ENCODE measurements at regions not wholly inside any gene's neighbourhood (a gene's known extent, or its start where the extent isn't known, plus 50 kb on each side); places are given as distances from the start of the nearest gene placed in this dataset.

DNA sequence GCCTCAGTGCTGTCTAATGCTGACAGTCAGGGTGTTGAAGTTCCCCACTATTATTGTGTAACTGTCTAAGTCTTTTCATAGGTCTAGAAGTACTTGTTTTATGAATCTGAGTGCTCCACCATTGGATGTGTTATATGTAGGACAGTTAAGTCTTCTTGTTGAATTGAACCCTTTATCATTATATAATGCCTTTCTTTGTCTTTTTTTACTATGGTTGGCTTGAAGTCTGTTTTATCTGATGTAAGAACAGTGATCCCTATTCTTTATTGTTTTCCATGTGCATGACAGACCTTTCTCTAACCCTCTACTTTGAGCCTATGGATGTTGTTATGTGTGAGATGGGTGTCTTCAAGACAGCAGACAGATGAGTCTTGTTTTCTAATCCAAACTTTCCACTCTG lies 107.8 kb upstream of the C11orf58 start:
- no peaks in the 10 kb centered on the region for H3K79me2 ChIP-seq (ENCODE audit: insufficient read depth, low read depth)
- no peaks in the 10 kb centered on the region for H3K4me1 ChIP-seq (ENCODE audit: low read depth, poor library complexity, severe bottlenecking)
- H2AFZ ChIP-seq (ENCODE audit: low read depth), result no peak overlapping the region
- H3K36me3 ChIP-seq (ENCODE audit: insufficient read depth), result no peaks in the 10 kb centered on the region
- H3K9ac ChIP-seq, result no peak overlapping the region
- H3K4me2 ChIP-seq, result no peak overlapping the region
- no peak overlapping the region for H3K27ac ChIP-seq
- TF ChIP-seq, protein P1, sequence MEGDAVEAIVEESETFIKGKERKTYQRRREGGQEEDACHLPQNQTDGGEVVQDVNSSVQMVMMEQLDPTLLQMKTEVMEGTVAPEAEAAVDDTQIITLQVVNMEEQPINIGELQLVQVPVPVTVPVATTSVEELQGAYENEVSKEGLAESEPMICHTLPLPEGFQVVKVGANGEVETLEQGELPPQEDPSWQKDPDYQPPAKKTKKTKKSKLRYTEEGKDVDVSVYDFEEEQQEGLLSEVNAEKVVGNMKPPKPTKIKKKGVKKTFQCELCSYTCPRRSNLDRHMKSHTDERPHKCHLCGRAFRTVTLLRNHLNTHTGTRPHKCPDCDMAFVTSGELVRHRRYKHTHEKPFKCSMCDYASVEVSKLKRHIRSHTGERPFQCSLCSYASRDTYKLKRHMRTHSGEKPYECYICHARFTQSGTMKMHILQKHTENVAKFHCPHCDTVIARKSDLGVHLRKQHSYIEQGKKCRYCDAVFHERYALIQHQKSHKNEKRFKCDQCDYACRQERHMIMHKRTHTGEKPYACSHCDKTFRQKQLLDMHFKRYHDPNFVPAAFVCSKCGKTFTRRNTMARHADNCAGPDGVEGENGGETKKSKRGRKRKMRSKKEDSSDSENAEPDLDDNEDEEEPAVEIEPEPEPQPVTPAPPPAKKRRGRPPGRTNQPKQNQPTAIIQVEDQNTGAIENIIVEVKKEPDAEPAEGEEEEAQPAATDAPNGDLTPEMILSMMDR (conservative IDR thresholded peaks at IDR 0.05; ENCODE audit: low read depth, low read length), result no peak
- H3K4me3 ChIP-seq (IDR thresholded peaks at IDR 0.05; ENCODE audit: insufficient read depth, low read depth, low read length), result no peak overlapping the region
- H4K20me1 ChIP-seq (ENCODE audit: insufficient read depth), result no peaks in the 10 kb centered on the region
- no peaks in the 10 kb centered on the region for H3K27me3 ChIP-seq (ENCODE audit: insufficient read depth, low read depth)

GRCh38 chr11:16618431-16618830 lies 120.0 kb upstream of the C11orf58 start:
- no peak overlapping the region for H3K9ac ChIP-seq
- H4K20me1 ChIP-seq (ENCODE audit: insufficient read depth), result no peaks in the 10 kb centered on the region
- H3K4me2 ChIP-seq, result no peak overlapping the region
- no peak overlapping the region for H3K4me3 ChIP-seq (IDR thresholded peaks at IDR 0.05; ENCODE audit: insufficient read depth, low read depth, low read length)
- no peak overlapping the region for H2AFZ ChIP-seq (ENCODE audit: low read depth)
- TF ChIP-seq, protein P1 (conservative IDR thresholded peaks at IDR 0.05; ENCODE audit: low read depth, low read length), result no peak
- H3K4me1 ChIP-seq (ENCODE audit: low read depth, poor library complexity, severe bottlenecking), result no peaks in the 10 kb centered on the region
- no peaks in the 10 kb centered on the region for H3K79me2 ChIP-seq (ENCODE audit: insufficient read depth, low read depth)
- no peaks in the 10 kb centered on the region for H3K36me3 ChIP-seq (ENCODE audit: insufficient read depth)
- H3K27me3 ChIP-seq (ENCODE audit: insufficient read depth, low read depth), result no peaks in the 10 kb centered on the region
- H3K27ac ChIP-seq, result no peak overlapping the region

DNA sequence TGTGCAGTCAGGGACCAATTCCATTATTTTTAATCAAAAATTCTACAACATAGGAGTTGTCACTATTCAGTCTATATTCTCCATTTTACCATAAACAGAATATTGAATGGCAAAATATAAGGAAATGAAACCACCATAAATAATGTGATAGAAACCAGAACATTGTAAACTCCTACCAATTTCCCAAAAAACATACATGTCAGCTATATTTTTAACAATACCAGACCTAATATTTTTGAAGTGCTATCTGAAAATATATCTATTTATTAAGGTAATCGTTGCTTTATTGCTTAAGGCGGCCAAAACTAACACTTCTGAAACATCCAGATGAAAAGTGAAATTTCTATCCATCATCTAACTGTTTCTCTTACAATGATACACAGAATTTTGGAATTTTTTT lies 123.0 kb upstream of the C11orf58 start:
- Histone ChIP-seq H3K27ac (no peak overlapping the region), H3K9ac (no peak overlapping the region), H3K36me3 (ENCODE audit: insufficient read depth) (no peaks in the 10 kb centered on the region), H4K20me1 (ENCODE audit: insufficient read depth) (no peaks in the 10 kb centered on the region), H3K4me3 (IDR thresholded peaks at IDR 0.05; ENCODE audit: insufficient read depth, low read depth, low read length) (no peak overlapping the region), H3K79me2 (ENCODE audit: insufficient read depth, low read depth) (no peaks in the 10 kb centered on the region), H3K4me1 (ENCODE audit: low read depth, poor library complexity, severe bottlenecking) (no peaks in the 10 kb centered on the region), H3K4me2 (no peak overlapping the region), H2AFZ (ENCODE audit: low read depth) (no peak overlapping the region), H3K27me3 (ENCODE audit: insufficient read depth, low read depth) (no peaks in the 10 kb centered on the region; the same call in 1 of the 2 replicates)
- TF ChIP-seq, protein P1 (conservative IDR thresholded peaks at IDR 0.05; ENCODE audit: low read depth, low read length), result no peak

DNA sequence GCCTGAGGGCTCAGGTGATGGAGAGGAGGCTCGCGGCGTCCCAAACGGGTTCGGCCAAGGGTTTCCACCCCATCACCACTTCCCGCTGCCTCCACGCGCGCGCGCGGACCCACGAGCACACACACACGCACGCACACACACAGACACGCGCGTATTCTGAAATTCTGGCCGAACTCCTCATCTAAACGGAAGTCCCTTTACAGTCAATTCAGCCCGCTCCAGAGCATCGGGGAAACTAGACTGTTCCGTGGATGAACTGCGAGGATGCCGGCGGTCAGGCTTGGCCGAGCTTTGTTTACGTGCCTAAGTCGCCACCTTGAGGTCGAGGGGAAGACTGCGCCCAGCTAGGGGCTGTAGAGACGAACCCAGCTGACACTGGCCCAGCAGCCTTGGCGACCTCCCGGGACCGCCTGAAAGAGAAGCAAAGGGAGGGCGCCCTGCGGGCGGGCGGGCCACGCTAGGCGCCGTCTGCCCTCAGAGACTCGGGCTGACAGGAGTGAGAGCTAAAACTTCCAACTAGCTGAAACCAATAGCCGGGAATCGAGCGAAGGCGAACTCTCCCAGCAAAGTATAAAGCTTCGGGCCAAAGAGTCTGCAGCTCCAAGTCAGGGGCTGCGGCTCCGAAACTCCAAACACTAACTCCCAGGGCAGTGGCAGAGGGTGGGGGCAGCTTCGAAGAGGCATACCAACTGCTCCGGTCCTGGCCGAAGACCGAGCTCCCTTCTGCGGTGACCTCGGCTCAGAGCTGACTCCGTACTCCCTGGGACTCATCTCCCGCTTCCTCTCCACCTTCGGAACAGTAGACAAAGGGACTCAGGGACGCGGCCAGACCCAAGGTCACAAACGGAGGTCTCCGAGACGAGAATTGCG lies 124.7 kb upstream of the C11orf58 start:
- TF ChIP-seq, protein P1 (conservative IDR thresholded peaks at IDR 0.05; ENCODE audit: low read depth, low read length), result peak; percentile 84
- H4K20me1 ChIP-seq (ENCODE audit: insufficient read depth), result no peaks in the 10 kb centered on the region
- no peak overlapping the region for H3K27ac ChIP-seq
- H3K4me3 ChIP-seq (IDR thresholded peaks at IDR 0.05; ENCODE audit: insufficient read depth, low read depth, low read length), result no peak overlapping the region
- no peaks in the 10 kb centered on the region for H3K79me2 ChIP-seq (ENCODE audit: insufficient read depth, low read depth)
- peak overlapping the region; percentile 92 for H2AFZ ChIP-seq (ENCODE audit: low read depth)
- no peak overlapping the region for H3K9ac ChIP-seq
- H3K36me3 ChIP-seq (ENCODE audit: insufficient read depth), result no peaks in the 10 kb centered on the region
- no peaks in the 10 kb centered on the region; the same call in 1 of the 2 replicates for H3K27me3 ChIP-seq (ENCODE audit: insufficient read depth, low read depth)
- H3K4me1 ChIP-seq (ENCODE audit: low read depth, poor library complexity, severe bottlenecking), result no peaks in the 10 kb centered on the region
- peak overlapping the region; percentile 62 for H3K4me2 ChIP-seq

Measured in KMS-11 (cell line).